Breast epithelium (tissue), 4 donors: ENCODE measurements at regions not wholly inside any gene's neighbourhood (a gene's known extent, or its start where the extent isn't known, plus 50 kb on each side); places are given as distances from the start of the nearest gene placed in this dataset.

ENCODE experiments used
- DNase-seq, 2 donors: peaks; one replicate each; pipeline ENCODE4 v3.0.0-alpha.2; 2019; ENCODE audit warnings: low spot score in 2 of 2
- H3K27ac ChIP-seq, 2 donors: fragments of 200-600 bp; sonication (generic) in 1 of 2; one replicate each; pipeline ENCODE4 v1.5.1; 2016 to 2019; ENCODE audit warnings: mild to moderate bottlenecking in 1 of 2
- H3K27me3 ChIP-seq, 2 donors: fragments of 200-600 bp; sonication (generic) in 1 of 2; one replicate each; pipeline versions ENCODE4 v1.5.1 to v1.6.0; 2017 to 2019; ENCODE audit warnings: control low read depth in 1 of 2, mild to moderate bottlenecking in 1 of 2
- H3K36me3 ChIP-seq: fragments of 200-600 bp; one replicate; pipeline ENCODE4 v1.5.1; 2019
- H3K4me1 ChIP-seq, 2 donors: fragments of 200-600 bp; sonication (generic); one replicate each; pipeline ENCODE4 v1.5.1; 2016 to 2019; ENCODE audit warnings: control low read depth in 1 of 2
- H3K4me3 ChIP-seq, 3 donors: fragments of 200-600 bp; sonication (generic); 1 replicate in 2 of 3; 2 replicates in 1 of 3; pipeline ENCODE4 v1.5.1; 2016 to 2019; ENCODE audit warnings: mild to moderate bottlenecking in 3 of 3, moderate library complexity in 2 of 3
- H3K9me3 ChIP-seq, 2 donors: fragments of 200-600 bp; sonication (generic) in 1 of 2; one replicate each; pipeline ENCODE4 v1.5.1; 2016 to 2019; ENCODE audit warnings: control low read depth in 1 of 2
- POLR2A ChIP-seq: fragments of 450-650 bp; IDR thresholded peaks from one replicate; pipeline ENCODE4 v1.6.1; 2016; ENCODE audit warnings: antibody characterized with exemption, mild to moderate bottlenecking, moderate library complexity
- POLR2AphosphoS5 ChIP-seq, 3 donors: sonication (generic); formaldehyde crosslinking; IDR thresholded peaks; one replicate each; pipeline ENCODE4 v1.6.1; 2017; ENCODE audit warnings: antibody characterized with exemption in 3 of 3
- intact Hi-C: fragments of 100-400 bp; cut with DNase I; formaldehyde crosslinking; loops from one replicate; pipeline ENCODE4 v1.15.1; 2023; ENCODE audit warnings: low total_unique reads
- TF ChIP-seq, protein P1 (sequence below), 3 donors: fragments of 450-650 bp; IDR thresholded peaks; one replicate each; pipeline ENCODE4 v1.5.1; 2016 to 2017; ENCODE audit warnings: antibody characterized with exemption in 3 of 3, mild to moderate bottlenecking in 3 of 3, moderate library complexity in 3 of 3

DNA sequence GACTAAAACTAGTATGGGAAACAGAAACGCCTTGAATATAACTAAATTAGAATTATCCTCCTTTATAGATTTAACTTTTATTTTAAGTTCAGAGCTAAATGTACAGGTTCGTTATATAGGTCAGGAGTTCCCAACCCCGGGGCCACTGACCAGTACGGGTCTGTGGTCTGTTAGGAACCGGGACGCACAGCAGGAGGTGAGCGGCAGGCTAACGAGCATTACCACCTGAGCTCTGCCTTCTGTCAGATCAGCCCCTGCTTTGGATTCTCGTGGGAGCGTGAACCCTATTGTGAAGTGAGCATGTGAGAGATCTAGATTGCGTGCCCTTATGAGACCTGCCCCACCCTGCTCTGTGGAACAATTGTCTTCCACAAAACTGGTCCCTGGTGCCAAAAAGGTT is 51.0 kb downstream of the FAT4 start:
- intact Hi-C loops = no loop called here

GRCh38 chr4:125368146-125368545 is 53.4 kb downstream of the FAT4 start:
- intact Hi-C loops = no loop called here
- no peaks in the 10 kb centered on the region for H3K4me1 ChIP-seq
- H3K36me3 ChIP-seq = peaks cover 3% of the 10 kb centered on the region
- H3K9me3 ChIP-seq = no peaks in the 10 kb centered on the region
- peak overlapping the region in 2 of 3 donors; percentile 24 to 26 for H3K4me3 ChIP-seq
- no peak for DNase-seq
- no peak overlapping the region for H3K27ac ChIP-seq
- H3K27me3 ChIP-seq = no peaks in the 10 kb centered on the region
- TF ChIP-seq, protein P1, sequence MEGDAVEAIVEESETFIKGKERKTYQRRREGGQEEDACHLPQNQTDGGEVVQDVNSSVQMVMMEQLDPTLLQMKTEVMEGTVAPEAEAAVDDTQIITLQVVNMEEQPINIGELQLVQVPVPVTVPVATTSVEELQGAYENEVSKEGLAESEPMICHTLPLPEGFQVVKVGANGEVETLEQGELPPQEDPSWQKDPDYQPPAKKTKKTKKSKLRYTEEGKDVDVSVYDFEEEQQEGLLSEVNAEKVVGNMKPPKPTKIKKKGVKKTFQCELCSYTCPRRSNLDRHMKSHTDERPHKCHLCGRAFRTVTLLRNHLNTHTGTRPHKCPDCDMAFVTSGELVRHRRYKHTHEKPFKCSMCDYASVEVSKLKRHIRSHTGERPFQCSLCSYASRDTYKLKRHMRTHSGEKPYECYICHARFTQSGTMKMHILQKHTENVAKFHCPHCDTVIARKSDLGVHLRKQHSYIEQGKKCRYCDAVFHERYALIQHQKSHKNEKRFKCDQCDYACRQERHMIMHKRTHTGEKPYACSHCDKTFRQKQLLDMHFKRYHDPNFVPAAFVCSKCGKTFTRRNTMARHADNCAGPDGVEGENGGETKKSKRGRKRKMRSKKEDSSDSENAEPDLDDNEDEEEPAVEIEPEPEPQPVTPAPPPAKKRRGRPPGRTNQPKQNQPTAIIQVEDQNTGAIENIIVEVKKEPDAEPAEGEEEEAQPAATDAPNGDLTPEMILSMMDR (IDR thresholded peaks at IDR 0.05) = no peak
- TF ChIP-seq POLR2AphosphoS5 (IDR thresholded peaks at IDR 0.05) (no peak), POLR2A (no peak)

More for the DNA sequence above, 51.0 kb downstream of the FAT4 start:
- Histone ChIP-seq H3K27ac (no peak overlapping the region), H3K4me3 (no peak overlapping the region), H3K27me3 (no peaks in the 10 kb centered on the region), H3K9me3 (no peaks in the 10 kb centered on the region), H3K4me1 (no peaks in the 10 kb centered on the region), H3K36me3 (no peaks in the 10 kb centered on the region)
- TF ChIP-seq, protein P1 (IDR thresholded peaks at IDR 0.05) = no peak
- no peak for TF ChIP-seq POLR2AphosphoS5 (IDR thresholded peaks at IDR 0.05)
- TF ChIP-seq POLR2A = no peak
- no peak for DNase-seq

DNA sequence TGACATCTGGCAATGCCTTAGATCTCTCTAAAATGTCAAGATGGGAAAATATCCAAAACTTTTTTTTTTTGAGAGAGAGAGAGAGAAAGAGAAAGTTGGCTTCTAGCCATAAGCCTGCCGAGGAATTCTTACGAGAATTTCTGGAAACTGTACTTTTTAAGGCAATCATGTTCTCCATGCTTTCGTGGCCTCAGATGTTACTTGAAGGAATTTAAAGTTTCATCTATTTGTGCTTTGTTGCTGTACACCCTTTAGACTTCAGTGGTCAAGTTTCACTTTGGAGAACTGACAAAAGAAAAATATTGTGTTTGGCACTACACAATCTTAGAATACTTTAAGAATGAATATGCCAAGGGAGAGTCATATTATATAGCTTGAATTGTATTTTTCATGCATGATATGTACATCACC is 53.9 kb downstream of the FAT4 start:
- Histone ChIP-seq H3K27me3 (no peaks in the 10 kb centered on the region), H3K9me3 (no peaks in the 10 kb centered on the region), H3K4me3 (peak overlapping the region; percentile 24 to 54 (median 26)), H3K27ac (no peak overlapping the region), H3K4me1 (no peaks in the 10 kb centered on the region), H3K36me3 (peaks cover 3% of the 10 kb centered on the region)
- intact Hi-C loops = no loop called here
- no peak for DNase-seq
- TF ChIP-seq POLR2A = no peak
- no peak for TF ChIP-seq POLR2AphosphoS5 (IDR thresholded peaks at IDR 0.05)
- TF ChIP-seq, protein P1 (IDR thresholded peaks at IDR 0.05) = no peak

GRCh38 chr4:125369098-125369497 is 54.3 kb downstream of the FAT4 start:
- TF ChIP-seq POLR2AphosphoS5 (IDR thresholded peaks at IDR 0.05) (no peak), POLR2A (no peak)
- TF ChIP-seq, protein P1 (IDR thresholded peaks at IDR 0.05) = no peak
- Histone ChIP-seq H3K27me3 (no peaks in the 10 kb centered on the region), H3K4me1 (no peaks in the 10 kb centered on the region), H3K4me3 (peak overlapping the region; percentile 24 to 54 (median 26)), H3K27ac (no peak overlapping the region), H3K36me3 (peaks cover 3% of the 10 kb centered on the region), H3K9me3 (no peaks in the 10 kb centered on the region)
- DNase-seq = no peak
- intact Hi-C loops = no loop called here

- Histone ChIP-seq H3K4me1 (no peaks in the 10 kb centered on the region), H3K27ac (no peak overlapping the region), H3K9me3 (no peaks in the 10 kb centered on the region), H3K36me3 (peaks cover 3% of the 10 kb centered on the region), H3K27me3 (no peaks in the 10 kb centered on the region), H3K4me3 (no peak overlapping the region)
- TF ChIP-seq, protein P1 (IDR thresholded peaks at IDR 0.05) = no peak
- TF ChIP-seq POLR2A = no peak
- no peak for TF ChIP-seq POLR2AphosphoS5 (IDR thresholded peaks at IDR 0.05)
- no peak for DNase-seq
- intact Hi-C loops = loop anchor here (5.0 kb wide), 1 partner anchor 1072 kb away; no protein-coding TSS in a partner anchor
These were observed 55.7 kb downstream of the FAT4 start for GRCh38 chr4:125370478-125370877.
